ENCODE measurements at regions not wholly inside any gene's neighbourhood (a gene's known extent, or its start where the extent isn't known, plus 50 kb on each side); places are given as distances from the start of the nearest gene placed in this dataset.

GRCh38 chr7:63112764-63113712, 885.6 kb upstream of the ZNF722 start:
- Mint-ChIP-seq H3K4me1 (no peaks in the 10 kb centered on the region), H3K36me3 (peaks cover 43% of the 10 kb centered on the region), H3K4me3 (no peak overlapping the region), H3K27me3 (ENCODE audit: low read depth) (peaks cover 9% of the 10 kb centered on the region), H3K9me3 (peaks cover 45% of the 10 kb centered on the region), H3K27ac (no peak overlapping the region)
- POLR2A ChIA-PET: no interaction called here
- CTCF ChIA-PET: no interaction called here
- DNase-seq (ENCODE audit: low spot score): no peak
- ATAC-seq: no peak
- no peak for TF ChIP-seq SMAD3 (CRISPR knock-in tag; IDR thresholded peaks at IDR 0.05; ENCODE audit: borderline replicate concordance)
- TF ChIP-seq, protein P1, sequence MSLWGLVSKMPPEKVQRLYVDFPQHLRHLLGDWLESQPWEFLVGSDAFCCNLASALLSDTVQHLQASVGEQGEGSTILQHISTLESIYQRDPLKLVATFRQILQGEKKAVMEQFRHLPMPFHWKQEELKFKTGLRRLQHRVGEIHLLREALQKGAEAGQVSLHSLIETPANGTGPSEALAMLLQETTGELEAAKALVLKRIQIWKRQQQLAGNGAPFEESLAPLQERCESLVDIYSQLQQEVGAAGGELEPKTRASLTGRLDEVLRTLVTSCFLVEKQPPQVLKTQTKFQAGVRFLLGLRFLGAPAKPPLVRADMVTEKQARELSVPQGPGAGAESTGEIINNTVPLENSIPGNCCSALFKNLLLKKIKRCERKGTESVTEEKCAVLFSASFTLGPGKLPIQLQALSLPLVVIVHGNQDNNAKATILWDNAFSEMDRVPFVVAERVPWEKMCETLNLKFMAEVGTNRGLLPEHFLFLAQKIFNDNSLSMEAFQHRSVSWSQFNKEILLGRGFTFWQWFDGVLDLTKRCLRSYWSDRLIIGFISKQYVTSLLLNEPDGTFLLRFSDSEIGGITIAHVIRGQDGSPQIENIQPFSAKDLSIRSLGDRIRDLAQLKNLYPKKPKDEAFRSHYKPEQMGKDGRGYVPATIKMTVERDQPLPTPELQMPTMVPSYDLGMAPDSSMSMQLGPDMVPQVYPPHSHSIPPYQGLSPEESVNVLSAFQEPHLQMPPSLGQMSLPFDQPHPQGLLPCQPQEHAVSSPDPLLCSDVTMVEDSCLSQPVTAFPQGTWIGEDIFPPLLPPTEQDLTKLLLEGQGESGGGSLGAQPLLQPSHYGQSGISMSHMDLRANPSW (CRISPR knock-in tag; conservative IDR thresholded peaks at IDR 0.05; ENCODE audit: low read depth): no peak
- no peak for TF ChIP-seq ZNF416 (CRISPR knock-in tag; IDR thresholded peaks at IDR 0.05)
- TF ChIP-seq, protein P2, sequence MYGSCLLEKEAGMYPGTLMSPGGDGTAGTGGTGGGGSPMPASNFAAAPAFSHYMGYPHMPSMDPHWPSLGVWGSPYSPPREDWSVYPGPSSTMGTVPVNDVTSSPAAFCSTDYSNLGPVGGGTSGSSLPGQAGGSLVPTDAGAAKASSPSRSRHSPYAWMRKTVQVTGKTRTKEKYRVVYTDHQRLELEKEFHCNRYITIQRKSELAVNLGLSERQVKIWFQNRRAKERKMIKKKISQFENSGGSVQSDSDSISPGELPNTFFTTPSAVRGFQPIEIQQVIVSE (CRISPR knock-in tag; IDR thresholded peaks at IDR 0.05; ENCODE audit: borderline replicate concordance): no peak
- TF ChIP-seq SP1 (CRISPR knock-in tag; conservative IDR thresholded peaks at IDR 0.05): no peak
- no peak for TF ChIP-seq MLX (CRISPR knock-in tag; IDR thresholded peaks at IDR 0.05)
- no peak for TF ChIP-seq SOX15 (CRISPR knock-in tag; IDR thresholded peaks at IDR 0.05)
- TF ChIP-seq IRF1 (CRISPR knock-in tag; IDR thresholded peaks at IDR 0.05): no peak
- no peak for TF ChIP-seq ATF1 (CRISPR knock-in tag; IDR thresholded peaks at IDR 0.05)
- TF ChIP-seq ATF6 (CRISPR knock-in tag; IDR thresholded peaks at IDR 0.05): no peak
- no peak for TF ChIP-seq ETV6 (CRISPR knock-in tag; IDR thresholded peaks at IDR 0.05)
- no peak for TF ChIP-seq USF2 (CRISPR knock-in tag; IDR thresholded peaks at IDR 0.05)
- no peak for TF ChIP-seq ZNF138 (CRISPR knock-in tag; conservative IDR thresholded peaks at IDR 0.05)
- no peak for TF ChIP-seq PRDM15 (CRISPR knock-in tag; IDR thresholded peaks at IDR 0.05)
- TF ChIP-seq, protein P3, sequence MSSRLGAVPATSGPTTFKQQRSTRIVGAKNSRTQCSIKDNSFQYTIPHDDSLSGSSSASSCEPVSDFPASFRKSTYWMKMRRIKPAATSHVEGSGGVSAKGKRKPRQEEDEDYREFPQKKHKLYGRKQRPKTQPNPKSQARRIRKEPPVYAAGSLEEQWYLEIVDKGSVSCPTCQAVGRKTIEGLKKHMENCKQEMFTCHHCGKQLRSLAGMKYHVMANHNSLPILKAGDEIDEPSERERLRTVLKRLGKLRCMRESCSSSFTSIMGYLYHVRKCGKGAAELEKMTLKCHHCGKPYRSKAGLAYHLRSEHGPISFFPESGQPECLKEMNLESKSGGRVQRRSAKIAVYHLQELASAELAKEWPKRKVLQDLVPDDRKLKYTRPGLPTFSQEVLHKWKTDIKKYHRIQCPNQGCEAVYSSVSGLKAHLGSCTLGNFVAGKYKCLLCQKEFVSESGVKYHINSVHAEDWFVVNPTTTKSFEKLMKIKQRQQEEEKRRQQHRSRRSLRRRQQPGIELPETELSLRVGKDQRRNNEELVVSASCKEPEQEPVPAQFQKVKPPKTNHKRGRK (CRISPR knock-in tag; IDR thresholded peaks at IDR 0.05; ENCODE audit: borderline replicate concordance): no peak
- no peak for TF ChIP-seq TP53 (CRISPR knock-in tag; IDR thresholded peaks at IDR 0.05)
- no peak for TF ChIP-seq ARID4B (CRISPR knock-in tag; IDR thresholded peaks at IDR 0.05; ENCODE audit: borderline replicate concordance)

Measured in WTC11 (cell line).